ENCODE measurements at regions not wholly inside any gene's neighbourhood (a gene's known extent, or its start where the extent isn't known, plus 50 kb on each side); places are given as distances from the start of the nearest gene placed in this dataset.

DNA sequence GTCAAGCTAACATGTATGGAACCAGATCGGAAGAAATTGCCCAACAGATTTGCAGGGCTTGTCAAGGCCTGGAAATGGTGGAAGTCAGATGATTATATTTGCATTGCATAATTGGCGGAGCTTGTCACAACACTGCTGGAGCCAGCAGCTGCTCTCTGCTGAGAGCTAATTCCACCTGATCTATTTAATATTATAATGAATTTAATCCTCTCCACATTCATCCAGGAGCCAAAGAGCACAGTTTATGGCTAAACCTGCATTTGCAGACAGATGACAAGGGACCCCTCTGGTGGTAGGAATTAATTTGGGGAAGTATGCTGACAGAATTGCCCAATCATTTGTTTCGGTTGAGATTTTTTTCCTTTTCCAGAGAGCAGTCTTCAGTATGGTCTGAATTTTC lies 730.2 kb downstream of the TUSC7 start:
- Mint-ChIP-seq H3K36me3 (ENCODE audit: low read depth) (no peaks in the 10 kb centered on the region), H3K4me1 (ENCODE audit: low read depth) (peaks cover 20% of the 10 kb centered on the region), H3K27ac (no peak overlapping the region), H3K9me3 (no peaks in the 10 kb centered on the region), H3K27me3 (no peaks in the 10 kb centered on the region), H3K4me3 (no peak overlapping the region)
- intact Hi-C loops (cut with micrococcal nuclease), result loop anchor here (5.0 kb wide), 1 partner anchor 418 kb away; no protein-coding TSS in a partner anchor

DNA sequence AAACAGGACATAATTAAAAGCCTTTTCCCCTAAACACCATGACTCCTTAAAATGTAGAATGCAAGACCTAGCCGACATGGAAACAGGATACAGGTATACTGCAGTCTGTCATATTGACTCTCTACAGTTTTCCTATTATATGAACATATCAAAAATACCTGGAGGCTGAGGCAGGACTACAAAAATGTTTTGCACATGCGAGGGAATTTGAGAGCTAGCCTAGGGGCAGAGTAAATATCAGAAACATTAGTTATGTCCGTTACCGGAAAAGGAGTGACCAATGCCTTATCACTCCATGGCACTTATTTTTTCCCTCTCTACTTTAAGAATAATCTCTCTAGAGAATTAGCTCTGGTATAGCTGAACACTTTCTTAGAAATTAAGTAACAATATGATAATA lies 732.3 kb downstream of the TUSC7 start:
- Mint-ChIP-seq H3K9me3 (no peaks in the 10 kb centered on the region), H3K27ac (no peak overlapping the region), H3K36me3 (ENCODE audit: low read depth) (no peaks in the 10 kb centered on the region), H3K27me3 (no peaks in the 10 kb centered on the region), H3K4me3 (no peak overlapping the region), H3K4me1 (ENCODE audit: low read depth) (peaks cover 20% of the 10 kb centered on the region)
- intact Hi-C loops (cut with micrococcal nuclease), result no loop called here

DNA sequence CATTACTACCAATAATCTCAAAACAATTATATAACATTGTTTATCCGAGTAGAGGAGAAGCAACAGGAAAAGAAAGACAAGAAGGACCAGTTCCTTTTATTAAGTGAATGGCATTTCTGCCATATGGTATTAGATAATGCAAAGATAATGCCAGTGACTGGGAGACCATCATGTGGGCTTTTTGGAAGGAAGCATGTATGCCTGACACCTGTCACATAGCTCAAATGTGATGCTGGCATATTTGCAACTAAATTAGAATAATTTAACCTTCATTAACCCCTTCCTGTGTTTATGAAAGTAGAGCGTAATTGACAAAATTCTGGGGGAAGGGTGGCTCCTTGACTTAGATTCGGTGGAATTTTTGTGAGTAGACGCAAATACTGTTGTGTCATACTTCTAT lies 733.0 kb downstream of the TUSC7 start:
- H3K27ac Mint-ChIP-seq, result no peak overlapping the region
- H3K27me3 Mint-ChIP-seq, result no peaks in the 10 kb centered on the region
- no peak overlapping the region for H3K4me3 Mint-ChIP-seq
- H3K4me1 Mint-ChIP-seq (ENCODE audit: low read depth), result peaks cover 20% of the 10 kb centered on the region
- intact Hi-C loops (cut with micrococcal nuclease), result no loop called here
- H3K36me3 Mint-ChIP-seq (ENCODE audit: low read depth), result no peaks in the 10 kb centered on the region
- H3K9me3 Mint-ChIP-seq, result no peaks in the 10 kb centered on the region

DNA sequence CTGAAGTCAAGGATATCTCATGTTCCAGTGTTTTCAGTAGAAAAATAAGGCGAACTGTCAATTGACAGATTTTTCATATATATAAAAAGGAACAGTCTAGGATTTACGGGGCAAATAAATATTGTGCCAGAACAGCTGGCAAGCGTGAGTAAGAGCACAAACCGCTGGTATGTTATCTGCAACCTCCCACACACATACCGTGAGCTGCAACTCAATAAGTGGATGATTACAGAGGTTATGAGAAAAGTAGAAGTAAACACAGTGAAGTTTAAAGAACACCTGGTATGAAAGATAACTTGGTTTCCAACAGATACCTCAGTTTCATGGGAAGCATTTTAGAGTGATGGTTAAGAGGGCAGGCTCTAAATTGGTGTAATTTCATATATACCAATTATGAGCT lies 733.4 kb downstream of the TUSC7 start:
- Mint-ChIP-seq H3K27me3 (no peaks in the 10 kb centered on the region), H3K4me1 (ENCODE audit: low read depth) (peaks cover 20% of the 10 kb centered on the region), H3K4me3 (no peak overlapping the region), H3K9me3 (no peaks in the 10 kb centered on the region), H3K27ac (no peak overlapping the region), H3K36me3 (ENCODE audit: low read depth) (no peaks in the 10 kb centered on the region)
- intact Hi-C loops (cut with micrococcal nuclease), result no loop called here

DNA sequence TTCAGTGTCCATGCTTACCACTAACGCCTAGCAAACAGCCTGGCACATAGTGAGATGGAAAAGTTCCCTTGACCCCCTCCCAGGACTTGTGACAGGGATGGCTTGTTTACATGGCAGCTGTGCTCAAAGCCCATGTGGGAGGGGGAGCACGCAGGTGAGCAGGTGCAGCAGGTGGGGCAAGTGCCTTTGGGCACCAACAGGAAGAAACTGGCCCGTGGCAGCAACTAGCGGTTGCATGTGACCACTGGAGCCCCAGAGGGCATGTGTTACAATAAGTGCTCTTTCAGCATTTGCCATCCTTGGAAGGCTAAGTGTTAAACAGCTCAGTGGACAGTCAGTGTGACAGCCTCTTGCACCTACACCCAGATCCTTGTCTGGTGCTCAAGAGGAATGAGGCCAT lies 734.6 kb downstream of the TUSC7 start:
- Mint-ChIP-seq H3K27me3 (no peaks in the 10 kb centered on the region), H3K36me3 (ENCODE audit: low read depth) (no peaks in the 10 kb centered on the region), H3K4me1 (ENCODE audit: low read depth) (peaks cover 18% of the 10 kb centered on the region), H3K4me3 (no peak overlapping the region), H3K9me3 (no peaks in the 10 kb centered on the region), H3K27ac (no peak overlapping the region)
- intact Hi-C loops (cut with micrococcal nuclease), result no loop called here

DNA sequence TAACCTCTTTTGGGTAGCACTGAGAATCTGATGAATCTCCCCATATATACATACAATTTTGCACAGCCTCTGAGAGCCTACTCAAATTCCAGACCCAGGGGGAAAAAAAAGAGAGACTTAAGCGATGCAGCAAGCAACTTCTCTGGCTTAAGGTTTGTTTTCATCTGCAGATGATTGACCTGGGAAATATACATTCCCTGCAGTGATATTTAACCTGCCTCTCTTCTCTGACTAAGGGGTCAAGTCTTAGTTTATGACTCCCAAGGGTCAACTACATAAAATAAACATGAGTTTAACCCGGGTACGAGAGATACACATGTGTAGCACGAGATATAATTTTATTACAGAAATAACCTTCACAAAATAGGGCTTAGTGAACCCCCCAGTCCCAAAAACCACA lies 737.8 kb downstream of the TUSC7 start:
- no peaks in the 10 kb centered on the region for H3K9me3 Mint-ChIP-seq
- H3K4me1 Mint-ChIP-seq (ENCODE audit: low read depth), result peaks cover 7% of the 10 kb centered on the region
- intact Hi-C loops (cut with micrococcal nuclease), result no loop called here
- H3K36me3 Mint-ChIP-seq (ENCODE audit: low read depth), result no peaks in the 10 kb centered on the region
- H3K4me3 Mint-ChIP-seq, result no peak overlapping the region
- no peaks in the 10 kb centered on the region for H3K27me3 Mint-ChIP-seq
- no peak overlapping the region for H3K27ac Mint-ChIP-seq

DNA sequence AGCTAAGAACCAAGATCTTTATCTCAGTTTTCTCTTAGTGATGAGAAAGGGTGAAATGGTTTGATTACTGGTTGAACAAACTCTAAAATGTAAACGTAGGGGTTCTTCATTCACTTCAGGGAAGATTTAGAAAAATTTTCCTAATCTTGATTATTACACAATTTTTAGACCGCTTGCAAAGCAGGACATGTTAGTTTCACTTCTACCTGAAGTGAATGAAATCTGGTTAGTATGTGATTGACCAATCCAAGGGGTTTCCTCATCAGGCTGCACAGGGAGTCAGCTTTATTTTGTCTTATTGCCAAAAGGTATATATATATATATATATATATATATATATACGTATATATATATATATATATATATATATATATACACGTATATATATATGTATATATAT lies 740.4 kb downstream of the TUSC7 start:
- intact Hi-C loops (cut with micrococcal nuclease), result no loop called here
- Mint-ChIP-seq H3K27me3 (no peaks in the 10 kb centered on the region), H3K36me3 (ENCODE audit: low read depth) (no peaks in the 10 kb centered on the region), H3K4me1 (ENCODE audit: low read depth) (peaks cover 7% of the 10 kb centered on the region), H3K4me3 (no peak overlapping the region), H3K9me3 (no peaks in the 10 kb centered on the region), H3K27ac (no peak overlapping the region)

DNA sequence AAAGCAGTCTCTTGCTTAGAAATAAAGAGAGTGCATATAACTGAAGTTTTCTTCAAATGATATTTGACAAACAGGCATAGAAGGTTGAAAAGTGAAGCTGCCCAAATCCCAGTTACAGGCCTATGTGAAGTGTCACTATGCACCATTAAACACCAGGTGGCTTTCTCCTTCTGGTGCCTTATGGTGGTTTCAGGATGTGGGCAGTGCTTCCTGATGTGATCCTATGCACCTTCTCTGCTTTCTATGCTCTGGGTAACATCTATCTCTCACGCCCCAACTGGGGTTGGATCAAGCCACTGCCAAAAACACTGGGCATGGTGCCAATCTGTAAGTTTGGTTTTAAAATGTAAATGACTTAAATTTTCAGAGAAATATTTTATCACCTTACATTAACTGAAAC lies 744.7 kb downstream of the TUSC7 start:
- H3K36me3 Mint-ChIP-seq (ENCODE audit: low read depth), result no peaks in the 10 kb centered on the region
- intact Hi-C loops (cut with micrococcal nuclease), result no loop called here
- no peak overlapping the region for H3K27ac Mint-ChIP-seq
- H3K4me3 Mint-ChIP-seq, result no peak overlapping the region
- H3K27me3 Mint-ChIP-seq, result no peaks in the 10 kb centered on the region
- H3K4me1 Mint-ChIP-seq (ENCODE audit: low read depth), result peaks cover 7% of the 10 kb centered on the region
- H3K9me3 Mint-ChIP-seq, result no peaks in the 10 kb centered on the region

DNA sequence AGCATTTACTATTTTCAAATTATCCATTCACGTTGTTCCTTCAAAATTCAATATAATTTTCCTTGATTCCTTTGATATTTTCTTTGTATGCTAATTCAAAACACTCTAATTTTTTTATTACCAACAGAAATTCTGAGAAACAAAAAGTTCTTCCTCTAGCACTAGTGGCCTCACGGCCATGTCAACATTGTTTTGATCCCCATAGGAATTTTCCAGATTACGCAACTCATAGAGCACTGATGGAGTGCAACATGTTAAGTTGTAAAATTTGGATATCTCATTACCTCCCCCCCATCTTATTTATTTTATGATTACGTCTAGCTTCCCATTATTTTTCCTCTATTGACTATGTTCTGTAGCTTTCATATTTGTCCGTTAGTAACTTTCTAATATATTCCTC lies 745.3 kb downstream of the TUSC7 start:
- no peaks in the 10 kb centered on the region for H3K36me3 Mint-ChIP-seq (ENCODE audit: low read depth)
- H3K27ac Mint-ChIP-seq, result no peak overlapping the region
- no peaks in the 10 kb centered on the region for H3K27me3 Mint-ChIP-seq
- intact Hi-C loops (cut with micrococcal nuclease), result no loop called here
- H3K9me3 Mint-ChIP-seq, result no peaks in the 10 kb centered on the region
- peaks cover under 1% of the 10 kb centered on the region for H3K4me1 Mint-ChIP-seq (ENCODE audit: low read depth)
- H3K4me3 Mint-ChIP-seq, result no peak overlapping the region

DNA sequence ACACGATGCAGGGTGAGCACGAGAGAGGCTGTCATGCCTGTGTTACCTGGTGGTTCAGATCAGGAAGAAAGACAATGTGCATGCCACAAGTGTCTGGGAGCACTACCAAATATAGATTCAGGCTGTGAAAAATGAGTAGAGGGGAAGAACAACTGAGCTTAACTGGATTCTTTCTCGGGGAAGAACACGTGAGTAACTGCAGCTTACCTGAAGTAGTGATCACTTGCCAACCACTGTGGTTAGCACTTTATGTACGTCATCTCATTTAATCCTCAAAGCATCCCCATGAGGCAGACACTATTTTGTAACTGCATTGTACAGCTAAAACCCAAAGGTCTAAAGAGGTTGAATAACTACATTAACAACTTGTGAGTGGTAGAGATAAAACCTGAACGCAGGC lies 746.2 kb downstream of the TUSC7 start:
- H3K27me3 Mint-ChIP-seq, result no peaks in the 10 kb centered on the region
- intact Hi-C loops (cut with micrococcal nuclease), result no loop called here
- H3K27ac Mint-ChIP-seq, result no peak overlapping the region
- no peaks in the 10 kb centered on the region for H3K36me3 Mint-ChIP-seq (ENCODE audit: low read depth)
- H3K4me3 Mint-ChIP-seq, result no peak overlapping the region
- H3K9me3 Mint-ChIP-seq, result no peaks in the 10 kb centered on the region
- H3K4me1 Mint-ChIP-seq (ENCODE audit: low read depth), result no peaks in the 10 kb centered on the region

DNA sequence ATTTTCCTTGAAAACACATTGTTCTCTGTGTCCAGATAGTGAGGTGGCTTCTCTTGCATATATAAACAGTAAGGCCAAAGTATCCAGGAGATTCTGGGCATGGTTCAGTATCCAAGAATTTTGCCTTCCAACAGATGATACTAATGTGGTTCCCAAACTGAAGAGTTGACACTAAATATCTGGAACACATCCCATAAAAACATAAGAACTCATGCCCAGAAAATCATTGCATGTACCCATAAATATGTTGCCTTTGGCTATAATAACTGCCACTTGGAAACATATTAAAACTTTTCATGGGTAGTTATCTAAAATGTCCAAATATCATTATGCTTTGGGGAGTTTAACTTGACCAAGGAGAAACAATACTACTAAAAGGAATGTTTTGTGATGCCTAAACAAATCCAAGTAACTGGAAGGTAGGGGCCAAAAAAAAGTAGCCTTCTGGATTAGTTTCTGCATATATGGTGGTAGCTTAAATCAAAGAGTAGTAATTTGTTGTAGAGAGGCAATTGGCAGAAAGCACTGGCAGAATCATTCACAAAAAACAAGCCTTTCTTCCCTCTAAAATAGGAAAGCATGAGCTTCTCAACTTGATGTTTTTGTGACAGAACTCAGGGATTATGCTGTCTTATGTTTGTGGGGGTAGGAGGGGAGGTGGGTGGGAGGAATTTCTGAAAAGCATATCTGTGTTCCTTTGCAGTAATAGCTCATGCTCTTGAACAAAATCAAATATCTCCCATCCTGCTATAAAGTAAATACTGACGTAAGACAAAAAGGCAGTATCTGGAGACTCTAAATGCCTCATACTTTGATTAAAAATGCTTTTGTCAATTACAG lies 753.9 kb downstream of the TUSC7 start:
- Mint-ChIP-seq H3K27me3 (no peaks in the 10 kb centered on the region), H3K27ac (no peak overlapping the region), H3K9me3 (no peaks in the 10 kb centered on the region), H3K4me3 (no peak overlapping the region), H3K4me1 (ENCODE audit: low read depth) (no peaks in the 10 kb centered on the region), H3K36me3 (ENCODE audit: low read depth) (no peaks in the 10 kb centered on the region)
- intact Hi-C loops (cut with micrococcal nuclease), result no loop called here

DNA sequence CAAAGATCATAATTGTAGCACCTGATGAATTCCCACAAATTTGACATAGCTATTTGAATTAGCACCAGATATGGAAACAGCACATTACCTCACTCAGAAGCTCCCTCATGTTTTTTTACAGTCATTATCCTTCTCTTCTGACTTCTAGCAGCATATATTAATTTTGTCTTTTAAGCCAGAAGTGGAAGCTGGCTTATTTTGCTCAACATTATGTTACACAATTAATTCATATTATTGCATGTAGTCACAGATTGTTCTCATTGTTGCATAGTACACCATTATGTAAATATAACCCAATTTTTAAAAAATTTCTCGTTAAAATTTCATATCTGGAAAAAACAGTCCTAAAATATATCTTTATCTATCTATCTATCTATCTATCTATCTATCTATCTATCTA lies 762.3 kb downstream of the TUSC7 start:
- no peaks in the 10 kb centered on the region for H3K36me3 Mint-ChIP-seq (ENCODE audit: low read depth)
- H3K9me3 Mint-ChIP-seq, result no peaks in the 10 kb centered on the region
- no peak overlapping the region for H3K27ac Mint-ChIP-seq
- no peaks in the 10 kb centered on the region for H3K27me3 Mint-ChIP-seq
- H3K4me3 Mint-ChIP-seq, result no peak overlapping the region
- no peaks in the 10 kb centered on the region for H3K4me1 Mint-ChIP-seq (ENCODE audit: low read depth)
- intact Hi-C loops (cut with micrococcal nuclease), result no loop called here

DNA sequence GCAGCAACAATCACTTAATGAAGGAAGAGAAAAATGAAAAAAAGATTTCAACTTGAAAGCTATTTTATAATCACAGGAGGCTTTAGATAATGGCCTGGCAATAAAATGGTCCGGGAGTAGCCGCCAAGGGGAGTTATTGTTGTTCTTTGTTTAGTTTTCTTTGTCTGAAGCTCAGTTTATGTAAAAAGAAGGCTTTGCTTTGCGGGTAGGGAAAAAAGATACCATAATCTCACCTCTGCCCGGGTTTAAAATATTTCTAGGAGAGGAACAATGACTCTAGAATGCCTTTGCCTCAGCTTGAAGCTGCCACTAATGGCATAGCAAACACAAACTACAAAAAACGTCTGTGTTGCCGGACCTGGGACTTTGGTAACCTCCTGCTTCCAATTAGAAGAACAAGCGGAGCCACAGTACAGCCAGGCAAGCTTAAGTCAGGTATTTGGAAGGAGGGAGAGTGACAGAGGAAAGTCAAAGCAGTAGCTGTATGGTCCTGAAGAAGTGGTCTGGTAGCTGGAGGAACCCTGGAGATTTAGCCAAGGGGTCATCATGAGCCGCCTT lies 764.5 kb downstream of the TUSC7 start:
- no peaks in the 10 kb centered on the region for H3K9me3 Mint-ChIP-seq
- H3K27ac Mint-ChIP-seq, result no peak overlapping the region
- H3K27me3 Mint-ChIP-seq, result no peaks in the 10 kb centered on the region
- H3K4me1 Mint-ChIP-seq (ENCODE audit: low read depth), result no peaks in the 10 kb centered on the region
- intact Hi-C loops (cut with micrococcal nuclease), result no loop called here
- H3K4me3 Mint-ChIP-seq, result no peak overlapping the region
- H3K36me3 Mint-ChIP-seq (ENCODE audit: low read depth), result no peaks in the 10 kb centered on the region

DNA sequence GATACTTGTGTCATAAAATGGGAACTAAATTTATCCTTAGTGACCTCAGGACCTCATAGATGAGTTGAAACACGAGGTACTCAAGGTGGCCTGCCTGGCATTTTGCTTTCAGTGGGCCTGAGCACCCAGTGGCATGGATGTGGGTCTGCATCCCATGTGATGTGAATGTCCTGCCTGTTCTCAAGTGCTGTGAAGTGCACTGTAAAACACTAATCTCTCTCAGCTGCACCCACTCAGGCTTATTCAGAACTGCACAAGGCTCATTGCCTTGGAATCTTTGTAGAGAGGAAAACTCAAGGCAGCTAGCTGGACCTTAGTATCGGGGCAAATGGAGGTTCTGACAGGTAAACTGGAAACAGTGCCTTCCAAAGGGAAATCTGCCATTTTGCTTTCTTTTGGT lies 767.0 kb downstream of the TUSC7 start:
- H3K4me3 Mint-ChIP-seq, result no peak overlapping the region

DNA sequence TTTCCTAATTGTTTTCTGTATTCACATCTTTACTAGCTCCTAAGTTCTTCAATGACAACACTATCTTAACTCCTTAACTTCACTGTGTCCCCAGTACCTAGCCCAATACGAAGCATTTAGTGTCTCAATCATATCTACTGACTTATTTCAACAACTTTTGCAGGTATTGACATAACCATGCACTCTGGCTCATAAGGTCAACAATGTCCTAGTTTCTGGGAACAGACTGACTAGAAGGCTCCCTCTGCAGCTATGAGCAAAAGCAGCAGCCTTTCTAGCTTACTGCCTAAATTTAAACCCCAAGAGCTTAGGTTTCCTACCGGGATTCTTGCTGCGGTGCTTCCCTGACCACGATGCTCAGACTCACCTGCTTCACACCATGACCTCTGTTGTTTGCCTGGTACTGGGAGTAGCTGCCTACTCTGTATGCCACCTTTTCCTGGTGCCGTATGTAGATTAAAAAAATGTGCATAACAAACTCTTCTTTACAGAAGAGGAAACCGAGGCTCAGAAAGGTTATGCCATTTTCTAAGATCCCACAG lies 767.7 kb downstream of the TUSC7 start:
- Mint-ChIP-seq H3K27ac (no peak overlapping the region), H3K4me1 (ENCODE audit: low read depth) (no peaks in the 10 kb centered on the region), H3K9me3 (no peaks in the 10 kb centered on the region), H3K27me3 (no peaks in the 10 kb centered on the region), H3K4me3 (no peak overlapping the region), H3K36me3 (ENCODE audit: low read depth) (no peaks in the 10 kb centered on the region)
- intact Hi-C loops (cut with micrococcal nuclease), result no loop called here

More for the DNA sequence above, 767.0 kb downstream of the TUSC7 start:
- H3K9me3 Mint-ChIP-seq, result no peaks in the 10 kb centered on the region
- no peaks in the 10 kb centered on the region for H3K36me3 Mint-ChIP-seq (ENCODE audit: low read depth)
- no peak overlapping the region for H3K27ac Mint-ChIP-seq
- intact Hi-C loops (cut with micrococcal nuclease), result no loop called here
- no peaks in the 10 kb centered on the region for H3K27me3 Mint-ChIP-seq
- H3K4me1 Mint-ChIP-seq (ENCODE audit: low read depth), result no peaks in the 10 kb centered on the region
